HepG2 (cell line): ENCODE measurements at regions not wholly inside any gene's neighbourhood (a gene's known extent, or its start where the extent isn't known, plus 50 kb on each side); places are given as distances from the start of the nearest gene placed in this dataset.
A peak's percentile ranks its signal among the peaks of the same experiment; 100 is the strongest.

Experiments used
- CBX5 ChIP-seq: sonication (generic); formaldehyde crosslinking; IDR thresholded peaks from 2 replicates; pipeline ENCODE4 v1.4.0; 2020; ENCODE audit warnings: missing genetic modification reagents, borderline replicate concordance
- CEBPG ChIP-seq: IDR thresholded peaks from 2 replicates; pipeline ENCODE4 v1.6.1; 2016
- HNRNPUL1 ChIP-seq: fragments of 200-400 bp; formaldehyde crosslinking; IDR thresholded peaks from 2 replicates; pipeline ENCODE4 v1.6.1; 2017; ENCODE audit warnings: low read depth, mild to moderate bottlenecking, low read length, moderate library complexity
- JARID2 ChIP-seq: sonication (generic); formaldehyde crosslinking; IDR thresholded peaks from 2 replicates; pipeline ENCODE4 v1.8.1; 2023; ENCODE audit warnings: missing genetic modification reagents, inconsistent platforms; ENCODE audit not compliant: insufficient replicate concordance
- MXI1 ChIP-seq: IDR thresholded peaks from 3 replicates; pipeline ENCODE4 v1.6.1; 2012; ENCODE audit warnings: low read depth, low read length, inconsistent platforms, borderline replicate concordance
- MZF1 ChIP-seq: sonication (generic); formaldehyde crosslinking; IDR thresholded peaks from 2 replicates; pipeline ENCODE4 v1.8.1; 2023; ENCODE audit warnings: mild to moderate bottlenecking, missing genetic modification reagents, borderline replicate concordance
- RXRA ChIP-seq: sonication (generic); formaldehyde crosslinking; IDR thresholded peaks from 2 replicates; pipeline ENCODE4 v1.5.1; 2020; ENCODE audit warnings: missing genetic modification reagents
- SIX4 ChIP-seq: sonication (generic); formaldehyde crosslinking; IDR thresholded peaks from 2 replicates; pipeline ENCODE4 v1.4.0; 2020; ENCODE audit warnings: missing genetic modification reagents
- TGIF2 ChIP-seq: IDR thresholded peaks from 2 replicates; pipeline ENCODE4 v1.6.1; 2016; ENCODE audit warnings: control low read depth, missing compliant biosample characterization
- UBTF ChIP-seq: sonication (generic); formaldehyde crosslinking; IDR thresholded peaks from 2 replicates; pipeline ENCODE4 v1.4.0; 2020; ENCODE audit warnings: mild to moderate bottlenecking, missing genetic modification reagents
- YY1 ChIP-seq: IDR thresholded peaks from 2 replicates; pipeline ENCODE4 v1.6.1; 2011; ENCODE audit warnings: low read length, low read depth, moderate library complexity, mild to moderate bottlenecking; ENCODE audit not compliant: insufficient read depth, insufficient replicate concordance
- ZBTB39 ChIP-seq: sonication (generic); formaldehyde crosslinking; IDR thresholded peaks from 2 replicates; pipeline ENCODE4 v1.5.0; 2020; ENCODE audit warnings: missing genetic modification reagents
- ZNF143 ChIP-seq: sonication (generic); formaldehyde crosslinking; IDR thresholded peaks from 2 replicates; pipeline ENCODE4 v1.4.0; 2020; ENCODE audit warnings: missing genetic modification reagents
- ZNF318 ChIP-seq: sonication (generic); formaldehyde crosslinking; IDR thresholded peaks from 2 replicates; pipeline ENCODE4 v1.4.0; 2020; ENCODE audit warnings: mild to moderate bottlenecking, missing genetic modification reagents
- ZNF557 ChIP-seq: sonication (generic); formaldehyde crosslinking; IDR thresholded peaks from 2 replicates; pipeline ENCODE4 v1.4.0; 2020; ENCODE audit warnings: missing genetic modification reagents
- ZNF713 ChIP-seq: sonication (generic); formaldehyde crosslinking; IDR thresholded peaks from 2 replicates; pipeline ENCODE4 v1.4.0; 2020; ENCODE audit warnings: mild to moderate bottlenecking, missing genetic modification reagents
- ZNF883 ChIP-seq: sonication (generic); formaldehyde crosslinking; IDR thresholded peaks from 2 replicates; pipeline ENCODE4 v1.5.1; 2020; ENCODE audit warnings: mild to moderate bottlenecking, missing genetic modification reagents; ENCODE audit errors: not compliant biosample characterization

GRCh38 chr19:27793644-27794493 is 1419.1 kb downstream of the UQCRFS1 start (continued):
- peak; percentile 47; the same call in 1 of the 2 replicates for TF ChIP-seq UBTF (CRISPR knock-in tag)
- peak; percentile 54; the same call in 1 of the 3 replicates for TF ChIP-seq MXI1
- 0 out of 2 replicates have a peak, but pooled peaks have one; percentile 10 for TF ChIP-seq CEBPG (CRISPR knock-in tag)
- no peak for TF ChIP-seq ZNF318
- no peak for TF ChIP-seq ZNF557
- peak; percentile 95 for TF ChIP-seq ZNF143
- TF ChIP-seq MZF1 (CRISPR knock-in tag), result no peak
- TF ChIP-seq CBX5 (CRISPR knock-in tag), result no peak
- TF ChIP-seq HNRNPUL1, result no peak
- peak; percentile 20; the same call in 1 of the 2 replicates for TF ChIP-seq RXRA
- TF ChIP-seq YY1, result peak; percentile 88
- TF ChIP-seq ZBTB39, result no peak
- peak; percentile 41 for TF ChIP-seq JARID2
- 0 out of 2 replicates have a peak, but pooled peaks have one; percentile 51 for TF ChIP-seq TGIF2 (CRISPR knock-in tag)
- peak; percentile 41; the same call in 1 of the 2 replicates for TF ChIP-seq SIX4 (CRISPR knock-in tag)
- TF ChIP-seq ZNF883, result peak; percentile 9
- 0 out of 2 replicates have a peak, but pooled peaks have one; percentile 76 for TF ChIP-seq ZNF713 (CRISPR knock-in tag)
